OCI-LY1 (cell line): ENCODE measurements at regions not wholly inside any gene's neighbourhood (a gene's known extent, or its start where the extent isn't known, plus 50 kb on each side); places are given as distances from the start of the nearest gene placed in this dataset.

Source experiments
- CTCF ChIP-seq: fragments of 200-600 bp; sonication (generic), shearing (Covaris generic); IDR thresholded peaks from 2 replicates; pipeline ENCODE4 v1.5.1; 2017; ENCODE audit warnings: mild to moderate bottlenecking, antibody characterized with exemption, low read length, moderate library complexity, mixed read lengths
- EZH2 ChIP-seq: fragments of 200-600 bp; sonication (generic), shearing (Covaris generic); IDR thresholded peaks from 2 replicates; pipeline ENCODE4 v1.8.0; 2017; ENCODE audit warnings: borderline replicate concordance, mixed run types, mild to moderate bottlenecking, antibody characterized with exemption, low read length, moderate library complexity, mixed read lengths

- TF ChIP-seq CTCF = no peak
- TF ChIP-seq EZH2 = no peak
These were observed 211.8 kb upstream of the FGGY start for GRCh38 chr1:59085101-59085500.
